Pancreas (tissue), 10 donors: ENCODE measurements at regions not wholly inside any gene's neighbourhood (a gene's known extent, or its start where the extent isn't known, plus 50 kb on each side); places are given as distances from the start of the nearest gene placed in this dataset.

Experiments used
- ATAC-seq, 4 donors: fragments of 200-7000 bp; cut with Tn5 transposase; one replicate each; pipeline versions ENCODE4 v1.8.0 to v1.9.1; 2020; ENCODE audit warnings: mild to moderate bottlenecking in 4 of 4, moderate library complexity in 4 of 4
- DNase-seq, 6 donors: peaks; one replicate each; pipeline ENCODE4 v3.0.0-alpha.2; 2020
- FAIRE-seq: peaks from 2 replicates; lab custom pipeline; 2012; peaks lifted over from hg19 to GRCh38; lab: Jason Lieb, UNC
- H3K27ac ChIP-seq, 4 donors: fragments of 200-600 bp; sonication (generic); 1 replicate in 3 of 4; 2 replicates in 1 of 4; pipeline versions ENCODE4 v1.5.0 to v1.8.0; 2020
- H3K27me3 ChIP-seq, 4 donors: fragments of 200-600 bp; one replicate each; pipeline ENCODE4 v1.8.0; 2021
- H3K36me3 ChIP-seq, 3 donors: fragments of 200-600 bp; sonication (generic) in 1 of 3; one replicate each; pipeline versions ENCODE4 v1.5.0 to v1.8.0; 2020 to 2021
- H3K4me1 ChIP-seq, 3 donors: fragments of 200-600 bp; one replicate each; pipeline ENCODE4 v1.8.0; 2021
- H3K4me3 ChIP-seq, 4 donors: fragments of 200-600 bp; sonication (generic) in 2 of 4; one replicate each; pipeline versions ENCODE4 v1.5.0 to v1.8.0; 2020 to 2021
- H3K9me3 ChIP-seq, 4 donors: fragments of 200-600 bp; one replicate each; pipeline ENCODE4 v1.8.0; 2021
- WGBS, 2 donors: extraction: QIAGEN DNeasy Blood & Tissue Kit; methylation state at CpG; one replicate each; pipeline ENCODE4 v1.1.7; 2013; 5-methylcytosine and 5-hydroxymethylcytosine counted together
- intact Hi-C, 3 donors: fragments of 100-400 bp; cut with DNase I; formaldehyde crosslinking; loops; one replicate each; pipeline versions ENCODE4 v1.11.1 to v1.14.2; 2022
- TF ChIP-seq, protein P1 (sequence below), 4 donors: fragments of 200-600 bp; sonication (generic) in 3 of 4; IDR thresholded peaks; one replicate each; pipeline versions ENCODE4 v1.5.0 to v1.8.0; 2021; ENCODE audit warnings: antibody characterized with exemption in 4 of 4
- donor health status: healthy with polysubstance abuse.
- donor health status: DM: no; HTN: no; CAD: no; lungs with moderate emphysema.
- donor health status: DM: no; HTN: no; CAD: no.
- donor health status: control.
- donor health status: control.
- donor health status: Bipolar disorder and iron deficiency.
- donor health status: DM: yes; HTN: yes; CAD: no.
- donor health status: DM: no; HTN: no; CAD: no.
- donor health status: DM: no; HTN: no; CAD: no.
- donor health status: DM: yes; HTN: yes; CAD: no.

DNA sequence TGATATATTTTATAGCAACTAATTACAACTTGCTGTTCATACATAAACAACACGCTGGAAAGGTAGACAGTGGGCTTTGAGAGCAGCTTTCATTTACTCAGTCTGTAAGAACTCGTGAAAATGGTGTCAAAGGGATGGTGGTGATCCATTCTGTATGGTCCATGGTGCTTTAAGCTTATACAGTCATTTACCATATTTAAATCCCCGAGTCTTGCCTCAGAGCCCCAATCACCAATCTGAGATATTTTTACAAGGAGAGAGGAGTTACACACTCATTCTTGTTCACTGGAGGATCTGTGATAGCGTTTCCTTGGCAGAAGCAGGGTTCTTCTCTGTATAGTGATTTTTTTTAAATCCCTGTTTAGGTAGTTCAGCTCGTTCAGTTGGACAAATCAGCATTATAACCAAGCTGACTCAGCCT lies 694.6 kb downstream of the USP25 start:
- no peak for ATAC-seq
- Histone ChIP-seq H3K9me3 (no peaks in the 10 kb centered on the region), H3K4me3 (no peak overlapping the region), H3K27ac (no peak overlapping the region), H3K36me3 (no peaks in the 10 kb centered on the region), H3K27me3 (no peaks in the 10 kb centered on the region), H3K4me1 (peaks cover 0 to 20% (median 3%) of the 10 kb centered on the region in 3 donors)
- FAIRE-seq: no peak
- intact Hi-C loops: no loop called here
- 79 to 88% methylated on average over 5 of the region's 5 CpGs for WGBS, 2 donors
- TF ChIP-seq, protein P1, sequence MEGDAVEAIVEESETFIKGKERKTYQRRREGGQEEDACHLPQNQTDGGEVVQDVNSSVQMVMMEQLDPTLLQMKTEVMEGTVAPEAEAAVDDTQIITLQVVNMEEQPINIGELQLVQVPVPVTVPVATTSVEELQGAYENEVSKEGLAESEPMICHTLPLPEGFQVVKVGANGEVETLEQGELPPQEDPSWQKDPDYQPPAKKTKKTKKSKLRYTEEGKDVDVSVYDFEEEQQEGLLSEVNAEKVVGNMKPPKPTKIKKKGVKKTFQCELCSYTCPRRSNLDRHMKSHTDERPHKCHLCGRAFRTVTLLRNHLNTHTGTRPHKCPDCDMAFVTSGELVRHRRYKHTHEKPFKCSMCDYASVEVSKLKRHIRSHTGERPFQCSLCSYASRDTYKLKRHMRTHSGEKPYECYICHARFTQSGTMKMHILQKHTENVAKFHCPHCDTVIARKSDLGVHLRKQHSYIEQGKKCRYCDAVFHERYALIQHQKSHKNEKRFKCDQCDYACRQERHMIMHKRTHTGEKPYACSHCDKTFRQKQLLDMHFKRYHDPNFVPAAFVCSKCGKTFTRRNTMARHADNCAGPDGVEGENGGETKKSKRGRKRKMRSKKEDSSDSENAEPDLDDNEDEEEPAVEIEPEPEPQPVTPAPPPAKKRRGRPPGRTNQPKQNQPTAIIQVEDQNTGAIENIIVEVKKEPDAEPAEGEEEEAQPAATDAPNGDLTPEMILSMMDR (IDR thresholded peaks at IDR 0.05): no peak
- no peak for DNase-seq

DNA sequence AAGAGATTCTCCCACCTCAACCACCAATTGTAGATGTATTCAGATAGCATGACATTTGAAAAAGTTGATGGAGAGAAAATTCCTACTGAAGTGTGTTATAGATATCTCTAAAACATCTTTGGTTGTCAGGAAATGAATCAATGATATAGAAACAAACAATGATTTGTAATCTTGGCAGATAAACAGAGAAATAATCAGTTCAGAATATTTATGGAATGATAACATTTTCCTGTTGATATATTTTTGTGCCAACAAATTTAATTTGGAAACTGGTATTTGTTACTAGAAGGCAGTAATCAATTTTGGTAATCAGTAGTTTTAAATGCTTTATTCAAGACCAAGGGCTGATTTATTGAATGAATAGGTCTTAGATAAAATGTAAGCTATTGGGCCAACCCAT lies 695.6 kb downstream of the USP25 start:
- DNase-seq: no peak
- no peak for ATAC-seq
- H3K9me3 ChIP-seq: no peaks in the 10 kb centered on the region
- no peak overlapping the region for H3K4me3 ChIP-seq
- TF ChIP-seq, protein P1 (IDR thresholded peaks at IDR 0.05): no peak
- H3K27me3 ChIP-seq: no peaks in the 10 kb centered on the region
- intact Hi-C loops: no loop called here
- no peak for FAIRE-seq
- no peaks in the 10 kb centered on the region for H3K36me3 ChIP-seq
- peaks cover 0 to 16% (median 3%) of the 10 kb centered on the region in 3 donors for H3K4me1 ChIP-seq
- H3K27ac ChIP-seq: no peak overlapping the region

DNA sequence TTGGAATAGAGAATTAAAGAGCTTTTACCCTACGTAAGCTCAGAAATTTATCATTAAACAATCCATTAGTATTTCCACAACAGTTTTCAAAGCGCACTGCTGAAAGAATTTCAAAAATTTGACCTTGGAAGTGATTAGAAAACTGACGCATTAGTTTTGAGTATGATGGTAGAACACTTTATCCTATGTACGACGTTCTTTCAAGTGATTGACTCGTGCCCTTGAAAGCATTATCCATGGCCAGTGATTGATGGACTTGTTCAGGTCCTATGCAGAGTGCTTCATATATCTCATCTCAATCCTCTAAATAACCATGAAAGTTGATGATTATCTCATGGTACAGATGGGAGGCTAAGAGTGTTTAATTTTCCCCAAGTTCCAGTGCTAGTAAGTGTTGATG lies 697.2 kb downstream of the USP25 start:
- DNase-seq (no peak), ATAC-seq (no peak), FAIRE-seq (no peak)
- H3K27me3 ChIP-seq: no peaks in the 10 kb centered on the region
- TF ChIP-seq, protein P1 (IDR thresholded peaks at IDR 0.05): no peak
- no peak overlapping the region for H3K4me3 ChIP-seq
- H3K9me3 ChIP-seq: no peaks in the 10 kb centered on the region
- H3K27ac ChIP-seq: no peak overlapping the region
- H3K4me1 ChIP-seq: peaks cover 0 to 8% (median 3%) of the 10 kb centered on the region in 3 donors
- 52 to 60% methylated on average over 6 of the region's 6 CpGs for WGBS, 2 donors
- intact Hi-C loops: no loop called here
- no peaks in the 10 kb centered on the region for H3K36me3 ChIP-seq

DNA sequence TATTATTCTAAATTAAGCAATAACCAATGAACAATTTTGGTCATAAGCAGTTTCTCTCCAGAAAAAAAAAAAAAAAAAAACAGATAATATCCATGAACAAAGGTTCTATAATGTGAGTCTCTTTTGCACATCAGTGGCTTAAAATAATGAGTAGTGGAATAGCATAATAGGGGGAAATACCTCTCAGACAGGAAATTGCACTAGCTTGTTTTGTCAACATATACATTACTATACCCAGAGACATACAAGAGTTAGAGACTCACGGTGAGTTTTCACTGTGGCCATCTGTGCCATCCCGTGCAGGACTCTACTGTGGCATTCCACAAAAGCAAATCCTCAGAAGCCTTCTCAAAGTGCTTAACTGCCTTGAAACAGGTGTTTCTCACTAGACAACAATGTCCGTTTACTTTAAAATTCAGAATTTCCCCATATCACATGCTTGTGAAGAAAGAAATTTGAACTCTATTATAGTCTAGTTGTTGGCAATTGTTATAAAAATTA lies 697.9 kb downstream of the USP25 start:
- Histone ChIP-seq H3K27ac (no peak overlapping the region), H3K36me3 (no peaks in the 10 kb centered on the region), H3K9me3 (no peaks in the 10 kb centered on the region), H3K4me3 (no peak overlapping the region), H3K4me1 (peaks cover 0 to 8% (median 3%) of the 10 kb centered on the region in 3 donors), H3K27me3 (no peaks in the 10 kb centered on the region)
- WGBS, 2 donors: 90 to 91% methylated on average over 3 of the region's 3 CpGs
- FAIRE-seq (no peak), ATAC-seq (no peak), DNase-seq (no peak)
- intact Hi-C loops: no loop called here
- TF ChIP-seq, protein P1 (IDR thresholded peaks at IDR 0.05): no peak

DNA sequence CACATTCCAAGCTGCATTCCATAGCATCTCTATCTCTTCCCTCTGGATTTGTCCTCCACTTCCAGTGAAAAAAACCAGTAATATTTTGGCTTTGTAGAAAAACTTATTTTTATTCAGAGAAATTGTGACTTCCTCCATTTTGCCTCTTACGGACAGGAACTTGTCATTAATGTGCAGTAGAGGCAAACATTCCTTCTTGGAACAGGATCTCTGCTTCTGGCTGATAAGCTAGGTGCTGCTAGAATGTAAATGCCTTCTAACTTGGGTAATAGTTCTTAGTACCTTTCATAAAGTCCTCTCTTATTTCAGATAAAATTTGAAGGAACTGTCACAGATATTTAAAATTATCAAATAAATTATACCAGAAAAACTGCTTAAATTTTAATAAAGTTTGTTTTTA lies 707.8 kb downstream of the USP25 start:
- FAIRE-seq (no peak), ATAC-seq (no peak), DNase-seq (no peak)
- intact Hi-C loops: no loop called here
- H3K36me3 ChIP-seq: no peaks in the 10 kb centered on the region
- no peak overlapping the region for H3K4me3 ChIP-seq
- no peaks in the 10 kb centered on the region for H3K27me3 ChIP-seq
- no peaks in the 10 kb centered on the region for H3K9me3 ChIP-seq
- 88 to 95% methylated on average over 1 of the region's 1 CpG for WGBS, 2 donors
- no peaks in the 10 kb centered on the region for H3K4me1 ChIP-seq
- TF ChIP-seq, protein P1 (IDR thresholded peaks at IDR 0.05): no peak
- H3K27ac ChIP-seq: no peak overlapping the region
